Esophagus squamous epithelium (tissue), 4 donors: ENCODE measurements at regions not wholly inside any gene's neighbourhood (a gene's known extent, or its start where the extent isn't known, plus 50 kb on each side); places are given as distances from the start of the nearest gene placed in this dataset.

Experiments
- CTCF ChIP-seq, 6 experiments: fragments of 450-650 bp in 4 of 6; fragments of 200-600 bp in 2 of 6; sonication (generic) in 2 of 6; IDR thresholded peaks; one replicate each; pipeline ENCODE4 v1.5.1; 2016 to 2019; ENCODE audit warnings: antibody characterized with exemption in 6 of 6, mild to moderate bottlenecking in 4 of 6, moderate library complexity in 4 of 6
- POLR2A ChIP-seq, 4 donors: fragments of 450-650 bp; IDR thresholded peaks; one replicate each; pipeline ENCODE4 v1.6.1; 2017; ENCODE audit warnings: antibody characterized with exemption in 4 of 4, mild to moderate bottlenecking in 4 of 4, moderate library complexity in 3 of 4

- TF ChIP-seq CTCF (IDR thresholded peaks at IDR 0.05) (no peak), POLR2A (IDR thresholded peaks at IDR 0.05) (no peak)
Observed at GRCh38 chr1:166701603-166702100, 137.6 kb upstream of the POGK start.
